OCI-LY3 (cell line): ENCODE measurements at regions not wholly inside any gene's neighbourhood (a gene's known extent, or its start where the extent isn't known, plus 50 kb on each side); places are given as distances from the start of the nearest gene placed in this dataset.

Source experiments
- H2AFZ ChIP-seq: fragments of 200-600, 300-600 bp; shearing (Covaris generic); 2 replicates; pipeline ENCODE4 v1.6.0; 2014; ENCODE audit warnings: antibody characterized with exemption, low read depth, low read length
- H3K27ac ChIP-seq: fragments of 200-600, 300-600 bp; sonication (generic); 2 replicates; pipeline ENCODE4 v1.5.1; 2014; ENCODE audit warnings: mild to moderate bottlenecking, low read length, moderate library complexity, mixed read lengths
- H3K27me3 ChIP-seq: fragments of 200-600, 300-600 bp; sonication (generic); 2 replicates; pipeline ENCODE4 v1.6.1; 2014; ENCODE audit warnings: low read depth, low read length, mixed read lengths
- H3K36me3 ChIP-seq: fragments of 200-600, 300-600 bp; sonication (generic); replicated peaks from 2 replicates; pipeline ENCODE3; 2014; ENCODE audit warnings: low read depth, low read length, mixed read lengths
- H3K4me1 ChIP-seq: fragments of 300-600, 200-600 bp; sonication (generic); 2 replicates; pipeline ENCODE4 v1.6.1; 2014; ENCODE audit warnings: low read length, mixed read lengths
- H3K4me2 ChIP-seq: fragments of 200-600, 300-600 bp; sonication (generic); 2 replicates; pipeline ENCODE4 v1.6.1; 2014; ENCODE audit warnings: low read length, mixed read lengths
- H3K4me3 ChIP-seq: fragments of 300-600, 200-600 bp; sonication (generic); 2 replicates; pipeline ENCODE4 v1.5.1; 2014; ENCODE audit warnings: antibody characterized with exemption, mild to moderate bottlenecking, low read length, moderate library complexity
- H3K79me2 ChIP-seq: fragments of 300-600, 200-600 bp; shearing (Covaris generic); 2 replicates; pipeline ENCODE4 v1.6.1; 2014; ENCODE audit warnings: mild to moderate bottlenecking, low read length, mixed read lengths
- H3K9ac ChIP-seq: fragments of 300-600, 200-600 bp; shearing (Covaris generic); 2 replicates; pipeline ENCODE4 v1.6.0; 2014; ENCODE audit warnings: mild to moderate bottlenecking, low read length, moderate library complexity
- H3K9me3 ChIP-seq: fragments of 200-600, 300-600 bp; shearing (Covaris generic); 2 replicates; pipeline ENCODE4 v1.6.1; 2014; ENCODE audit warnings: low read length, mixed read lengths; ENCODE audit not compliant: insufficient read depth
- H4K20me1 ChIP-seq: fragments of 200-600, 300-600 bp; sonication (generic); 2 replicates; pipeline ENCODE4 v1.6.1; 2016; ENCODE audit warnings: low read length, mixed read lengths; ENCODE audit not compliant: insufficient read depth
- CTCF ChIP-seq: fragments of 200-600, 300-600 bp; sonication (generic); IDR thresholded peaks from 2 replicates; pipeline ENCODE4 v1.5.1; 2014; ENCODE audit warnings: antibody characterized with exemption, low read length, low read depth
- EZH2phosphoT487 ChIP-seq: fragments of 200-600 bp; shearing (Covaris generic); IDR thresholded peaks from 2 replicates; pipeline ENCODE4 v1.6.1; 2018; ENCODE audit warnings: antibody characterized with exemption, mixed run types, low read depth

GRCh38 chr2:145939949-145940348 is 1420.0 kb upstream of the ZEB2 start:
- Histone ChIP-seq H3K4me3 (no peak overlapping the region), H3K4me2 (no peak overlapping the region), H3K79me2 (no peaks in the 10 kb centered on the region), H4K20me1 (no peaks in the 10 kb centered on the region), H3K36me3 (no peaks in the 10 kb centered on the region), H3K9me3 (0 out of 2 replicates have a peak, but pooled peaks cover 3% of the 10 kb centered on the region), H3K9ac (no peak overlapping the region), H2AFZ (no peak overlapping the region), H3K27me3 (no peaks in the 10 kb centered on the region), H3K4me1 (no peaks in the 10 kb centered on the region), H3K27ac (no peak overlapping the region)
- no peak for TF ChIP-seq EZH2phosphoT487
- no peak for TF ChIP-seq CTCF

GRCh38 chr2:145935016-145935415 is 1415.1 kb upstream of the ZEB2 start:
- H3K79me2 ChIP-seq, result no peaks in the 10 kb centered on the region

GRCh38 chr2:145931781-145932395 is 1412.0 kb upstream of the ZEB2 start:
- no peaks in the 10 kb centered on the region for H4K20me1 ChIP-seq
- H3K27ac ChIP-seq, result no peak overlapping the region
- no peaks in the 10 kb centered on the region for H3K4me1 ChIP-seq
- no peaks in the 10 kb centered on the region for H3K9me3 ChIP-seq
- no peak overlapping the region for H2AFZ ChIP-seq
- H3K79me2 ChIP-seq, result no peaks in the 10 kb centered on the region
- no peak for TF ChIP-seq EZH2phosphoT487
- no peak for TF ChIP-seq CTCF
- H3K4me3 ChIP-seq, result no peak overlapping the region
- H3K4me2 ChIP-seq, result no peak overlapping the region
- H3K27me3 ChIP-seq, result no peaks in the 10 kb centered on the region
- no peak overlapping the region for H3K9ac ChIP-seq
- H3K36me3 ChIP-seq, result no peaks in the 10 kb centered on the region

More at GRCh38 chr2:145935016-145935415, 1415.1 kb upstream of the ZEB2 start:
- Histone ChIP-seq H3K36me3 (no peaks in the 10 kb centered on the region), H3K4me3 (no peak overlapping the region), H3K9me3 (no peaks in the 10 kb centered on the region), H2AFZ (no peak overlapping the region), H3K4me1 (no peaks in the 10 kb centered on the region), H3K27me3 (no peaks in the 10 kb centered on the region), H3K4me2 (no peak overlapping the region), H4K20me1 (no peaks in the 10 kb centered on the region), H3K27ac (no peak overlapping the region), H3K9ac (no peak overlapping the region)
- TF ChIP-seq CTCF, result no peak
- no peak for TF ChIP-seq EZH2phosphoT487

GRCh38 chr2:145930318-145930717 is 1410.4 kb upstream of the ZEB2 start:
- Histone ChIP-seq H3K9me3 (no peaks in the 10 kb centered on the region), H3K36me3 (no peaks in the 10 kb centered on the region), H3K4me1 (no peaks in the 10 kb centered on the region), H3K4me3 (no peak overlapping the region), H2AFZ (no peak overlapping the region), H3K27me3 (no peaks in the 10 kb centered on the region), H3K4me2 (no peak overlapping the region), H3K79me2 (no peaks in the 10 kb centered on the region), H3K9ac (no peak overlapping the region), H4K20me1 (no peaks in the 10 kb centered on the region), H3K27ac (no peak overlapping the region)
- TF ChIP-seq EZH2phosphoT487 (no peak), CTCF (no peak)
